Activated CD4-positive, alpha-beta memory T cell treated with anti-CD3 and anti-CD28 coated beads for 36 hours (primary cell): ENCODE measurements at regions not wholly inside any gene's neighbourhood (a gene's known extent, or its start where the extent isn't known, plus 50 kb on each side); places are given as distances from the start of the nearest gene placed in this dataset.

ENCODE experiments used
- CTCF ChIA-PET: fragments of 350-600 bp; sonication (Branson Sonifier 250); formaldehyde crosslinking; loops from one replicate; lab custom pipeline; 2021; ENCODE audit warnings: antibody characterized with exemption, inconsistent platforms; lab: Charles Lee
- POLR2A ChIA-PET: fragments of 350-600 bp; sonication (Branson Sonifier 250); formaldehyde crosslinking; loops from one replicate; lab custom pipeline; 2021; ENCODE audit warnings: antibody characterized with exemption; lab: Charles Lee
- DNase-seq: peaks from one replicate; pipeline ENCODE4 v3.0.0-alpha.2; 2020
- H3K27ac Mint-ChIP-seq: one replicate; pipeline ENCODE4 v1.8.0; 2021; ENCODE audit warnings: mixed read lengths
- H3K27me3 Mint-ChIP-seq: one replicate; pipeline ENCODE4 v1.8.0; 2021; ENCODE audit warnings: mixed read lengths
- H3K36me3 Mint-ChIP-seq: one replicate; pipeline ENCODE4 v1.8.0; 2021; ENCODE audit warnings: mixed read lengths
- H3K4me1 Mint-ChIP-seq: one replicate; pipeline ENCODE4 v1.8.0; 2021; ENCODE audit warnings: low read depth, mixed read lengths
- H3K4me3 Mint-ChIP-seq: one replicate; pipeline ENCODE4 v1.8.0; 2021; ENCODE audit warnings: mild to moderate bottlenecking, mixed read lengths
- H3K9me3 Mint-ChIP-seq: one replicate; pipeline ENCODE4 v1.8.0; 2021; ENCODE audit warnings: mixed read lengths
- intact Hi-C: fragments of 100-400 bp; cut with micrococcal nuclease; formaldehyde crosslinking; loops from one replicate; pipeline ENCODE4 v1.15.1; 2023

DNA sequence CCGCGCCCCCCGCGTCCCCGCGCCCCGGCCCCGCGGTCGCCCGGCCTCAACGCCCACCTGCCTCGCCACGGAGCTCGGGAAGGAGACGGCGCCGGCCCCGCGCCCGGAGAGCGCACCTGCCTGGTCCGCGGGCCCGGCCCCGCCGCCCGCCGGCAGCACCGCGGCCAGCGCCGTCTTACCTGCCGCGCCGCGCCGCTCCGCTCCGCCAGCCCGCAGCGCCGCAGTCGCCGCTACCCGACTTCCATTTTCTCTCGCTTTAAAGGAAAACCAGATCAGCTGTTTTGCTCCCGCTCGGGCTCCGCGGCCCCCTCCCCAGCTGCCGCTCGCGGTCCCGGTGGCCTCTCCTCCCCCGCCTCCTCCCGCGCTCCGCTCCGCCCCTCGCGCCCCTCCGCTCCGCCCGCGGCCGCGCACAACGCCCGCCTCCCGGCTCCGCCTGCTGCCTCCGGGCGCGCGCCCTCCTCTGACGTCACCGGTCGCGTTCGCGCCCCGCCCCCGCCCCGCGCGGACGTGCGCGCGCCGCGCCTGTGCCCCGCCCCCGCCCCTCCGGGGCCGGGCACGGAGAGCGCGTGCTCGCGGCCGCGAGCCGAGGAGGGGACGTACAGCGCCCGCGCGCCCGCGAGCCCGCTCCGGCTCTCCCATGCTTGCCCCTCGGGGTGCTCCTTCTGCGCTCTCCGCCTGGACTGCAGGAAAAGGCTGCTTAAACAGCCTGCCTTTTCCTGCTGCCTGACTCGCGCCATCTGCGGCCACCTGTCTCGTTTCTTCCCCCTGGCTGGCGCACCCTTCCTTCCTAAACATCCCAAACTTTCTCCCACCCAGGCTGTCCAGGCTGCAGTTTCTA is 159.8 kb upstream of the CHRNA7 start, which contains the start of gene OTUD7A:
OTUD7A (minus strand) TSS at position 346 of the 838 bp plus-strand sequence.
- Mint-ChIP-seq H3K4me1 (peaks cover 9% of the 10 kb centered on the region), H3K27me3 (peaks cover 6% of the 10 kb centered on the region), H3K36me3 (no peaks in the 10 kb centered on the region), H3K9me3 (no peaks in the 10 kb centered on the region), H3K4me3 (peak within 1 kb of the TSS; percentile 88), H3K27ac (peak within 1 kb of the TSS; percentile 61)
- peak; percentile 84 for DNase-seq
- ChIA-PET CTCF (no interaction called here), POLR2A (interaction anchor here (0.9 kb wide), 1 partner anchor 47 kb away, joined by 3 read pairs; no protein-coding TSS in a partner anchor)
- intact Hi-C loops: loop anchor here (5.0 kb wide), 1 partner anchor 107 kb away; no protein-coding TSS in a partner anchor

DNA sequence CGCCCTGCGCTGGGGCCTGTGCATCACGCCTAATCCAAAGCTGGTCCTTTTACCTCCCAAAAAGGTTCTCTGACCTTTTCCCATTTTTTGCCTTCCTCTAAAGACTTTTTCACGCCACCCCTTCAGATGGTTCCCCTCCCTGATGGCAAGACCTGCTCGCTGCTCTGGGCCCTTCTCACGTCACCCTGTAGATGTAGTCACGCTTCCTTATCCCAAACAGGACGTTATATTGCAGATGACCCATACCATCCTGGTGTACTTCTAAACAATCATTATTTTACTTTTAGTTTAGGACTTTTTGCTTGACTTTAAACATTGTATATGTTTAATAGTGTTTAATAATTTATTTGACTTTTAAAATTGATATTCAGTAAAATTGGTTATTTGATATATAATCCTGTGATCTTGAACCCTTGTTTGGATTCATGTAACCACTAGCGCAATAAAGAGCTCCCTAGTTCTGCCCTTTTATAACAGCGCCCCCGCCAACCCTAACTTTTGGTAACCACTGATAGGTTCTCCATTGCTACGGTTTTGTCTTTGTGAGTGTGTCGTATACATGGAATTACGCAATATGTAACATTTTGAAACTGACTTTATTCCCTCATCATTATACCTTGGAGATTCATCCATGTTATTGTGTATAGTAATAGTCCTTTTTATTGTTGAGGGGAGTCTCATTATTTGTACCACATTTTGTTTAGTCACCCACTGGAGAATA is 159.0 kb upstream of the CHRNA7 start:
- H3K4me1 Mint-ChIP-seq: peaks cover 9% of the 10 kb centered on the region
- peak; percentile 25 for DNase-seq
- intact Hi-C loops: loop anchor here (5.0 kb wide), 1 partner anchor 106 kb away; no protein-coding TSS in a partner anchor
- peak overlapping the region; percentile 88 for H3K4me3 Mint-ChIP-seq
- H3K36me3 Mint-ChIP-seq: no peaks in the 10 kb centered on the region
- peaks cover 6% of the 10 kb centered on the region for H3K27me3 Mint-ChIP-seq
- ChIA-PET POLR2A (no interaction called here), CTCF (no interaction called here)
- peak overlapping the region; percentile 61 for H3K27ac Mint-ChIP-seq
- no peaks in the 10 kb centered on the region for H3K9me3 Mint-ChIP-seq

DNA sequence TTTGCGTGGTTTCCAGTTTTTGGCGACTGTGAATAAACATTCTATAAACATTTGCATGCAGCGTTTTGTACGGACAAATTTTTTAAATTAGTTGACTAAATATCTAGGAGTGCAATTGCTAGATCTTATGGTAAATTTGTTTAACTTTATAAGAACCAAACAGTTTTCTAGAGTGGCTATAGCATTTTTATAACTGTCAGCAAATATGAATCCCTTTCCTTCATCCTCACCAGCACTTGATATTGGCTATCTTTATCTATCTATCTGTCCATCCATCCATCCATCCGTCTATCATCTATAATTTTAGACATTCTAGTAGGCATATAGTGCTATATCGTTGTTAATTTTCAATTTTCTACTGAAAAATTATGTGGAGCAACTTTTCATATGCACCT is 158.4 kb upstream of the CHRNA7 start:
- ChIA-PET CTCF (no interaction called here), POLR2A (no interaction called here)
- Mint-ChIP-seq H3K36me3 (no peaks in the 10 kb centered on the region), H3K4me3 (no peak overlapping the region), H3K4me1 (peaks cover 9% of the 10 kb centered on the region), H3K9me3 (no peaks in the 10 kb centered on the region), H3K27ac (no peak overlapping the region), H3K27me3 (peaks cover 6% of the 10 kb centered on the region)
- no peak for DNase-seq
- intact Hi-C loops: loop anchor here (5.0 kb wide), 1 partner anchor 105 kb away; no protein-coding TSS in a partner anchor

DNA sequence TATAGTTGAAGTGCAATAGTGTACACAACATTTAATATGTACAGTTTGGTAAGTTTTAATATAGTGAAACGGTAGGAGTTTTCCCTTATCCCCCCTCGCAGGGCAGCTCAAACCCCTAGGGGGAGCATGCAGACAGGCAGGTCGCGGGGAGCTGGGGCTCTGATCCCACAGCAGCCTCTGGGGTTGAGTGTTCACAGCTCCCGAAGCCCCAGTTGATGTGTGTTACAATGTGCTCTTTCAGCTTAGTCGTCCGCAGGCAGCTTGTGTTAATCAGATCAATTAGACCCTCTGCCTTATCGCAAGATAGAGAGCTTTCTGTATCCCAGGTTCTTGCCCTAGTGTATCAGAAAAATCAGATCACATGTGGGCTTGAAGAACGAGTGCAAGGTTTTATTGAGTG is 143.1 kb upstream of the CHRNA7 start:
- POLR2A ChIA-PET: no interaction called here
- CTCF ChIA-PET: no interaction called here
- no peaks in the 10 kb centered on the region for H3K4me1 Mint-ChIP-seq
- intact Hi-C loops: no loop called here
- H3K36me3 Mint-ChIP-seq: no peaks in the 10 kb centered on the region
- no peak overlapping the region for H3K27ac Mint-ChIP-seq
- H3K4me3 Mint-ChIP-seq: no peak overlapping the region
- H3K9me3 Mint-ChIP-seq: no peaks in the 10 kb centered on the region
- peaks cover 16% of the 10 kb centered on the region for H3K27me3 Mint-ChIP-seq
- DNase-seq: no peak

DNA sequence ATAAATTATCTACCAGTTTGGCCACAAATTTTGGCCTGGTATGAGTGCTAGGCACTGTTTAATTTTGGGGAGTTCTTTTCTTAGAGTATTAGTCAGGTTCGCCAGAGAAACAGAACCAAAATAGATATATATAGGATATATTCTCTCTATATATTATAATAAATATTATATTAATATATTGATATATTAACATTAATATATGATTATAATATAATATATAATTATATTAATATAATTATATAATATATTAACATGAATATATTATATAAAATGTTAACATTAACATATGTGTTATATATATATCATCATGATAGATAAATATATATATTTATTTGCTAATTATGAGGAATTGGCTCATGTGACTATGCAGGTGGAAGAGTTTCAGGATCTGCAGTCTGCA is 137.8 kb upstream of the CHRNA7 start:
- no peak for DNase-seq
- Mint-ChIP-seq H3K4me3 (no peak overlapping the region), H3K4me1 (no peaks in the 10 kb centered on the region), H3K27ac (no peak overlapping the region), H3K36me3 (no peaks in the 10 kb centered on the region), H3K9me3 (peaks cover 2% of the 10 kb centered on the region), H3K27me3 (peaks cover 23% of the 10 kb centered on the region)
- ChIA-PET CTCF (interaction anchor here (1.4 kb wide), 1 partner anchor 25 kb away, joined by 3 read pairs; no protein-coding TSS in a partner anchor), POLR2A (no interaction called here)
- intact Hi-C loops: no loop called here

DNA sequence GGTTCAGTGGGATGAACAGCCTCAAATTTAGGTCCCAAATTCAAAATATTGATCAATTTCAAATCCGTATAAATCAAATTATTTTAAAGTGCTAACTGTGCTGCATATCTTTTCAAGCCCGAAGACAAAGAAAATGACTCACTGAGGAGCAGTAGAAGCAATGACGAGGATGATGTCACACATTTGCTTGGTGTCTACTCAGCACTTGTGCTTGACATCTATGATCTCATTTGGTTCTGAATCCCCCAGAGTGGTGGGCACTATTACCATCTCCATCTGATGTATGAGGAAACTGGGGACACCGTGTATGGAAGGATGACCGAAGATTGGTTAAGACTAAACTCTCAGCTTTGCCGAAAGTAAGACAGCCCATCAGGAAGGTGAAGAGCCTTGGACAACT is 136.5 kb upstream of the CHRNA7 start:
- ChIA-PET POLR2A (no interaction called here), CTCF (interaction anchor here (1.4 kb wide), 1 partner anchor 26 kb away, joined by 3 read pairs; no protein-coding TSS in a partner anchor)
- Mint-ChIP-seq H3K4me3 (no peak overlapping the region), H3K9me3 (peaks cover 6% of the 10 kb centered on the region), H3K27ac (no peak overlapping the region), H3K4me1 (no peaks in the 10 kb centered on the region), H3K36me3 (peaks cover 3% of the 10 kb centered on the region), H3K27me3 (peaks cover 16% of the 10 kb centered on the region)
- intact Hi-C loops: no loop called here
- DNase-seq: no peak

DNA sequence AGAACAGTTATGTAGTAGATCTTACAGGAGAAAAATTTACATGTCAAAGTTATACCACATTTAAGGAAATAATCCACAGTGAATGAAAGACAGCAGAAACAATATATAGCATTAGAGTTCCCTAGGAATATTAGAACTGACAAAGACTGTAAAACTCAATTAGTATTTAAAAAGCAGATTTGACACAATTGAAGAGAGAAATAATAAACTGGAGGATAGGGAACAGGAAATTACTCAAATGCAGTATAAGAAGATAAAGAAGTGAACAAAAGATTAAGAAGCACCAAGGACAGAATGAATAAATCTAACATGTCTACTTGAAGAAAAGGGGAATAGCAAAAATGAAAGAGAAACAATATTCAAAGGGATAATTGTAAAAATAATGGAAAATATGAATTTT is 132.6 kb upstream of the CHRNA7 start:
- no peak for DNase-seq
- CTCF ChIA-PET: no interaction called here
- Mint-ChIP-seq H3K27me3 (peaks cover 5% of the 10 kb centered on the region), H3K27ac (no peak overlapping the region), H3K9me3 (peaks cover 9% of the 10 kb centered on the region), H3K4me3 (no peak overlapping the region), H3K36me3 (peaks cover 3% of the 10 kb centered on the region), H3K4me1 (no peaks in the 10 kb centered on the region)
- POLR2A ChIA-PET: no interaction called here
- intact Hi-C loops: no loop called here

DNA sequence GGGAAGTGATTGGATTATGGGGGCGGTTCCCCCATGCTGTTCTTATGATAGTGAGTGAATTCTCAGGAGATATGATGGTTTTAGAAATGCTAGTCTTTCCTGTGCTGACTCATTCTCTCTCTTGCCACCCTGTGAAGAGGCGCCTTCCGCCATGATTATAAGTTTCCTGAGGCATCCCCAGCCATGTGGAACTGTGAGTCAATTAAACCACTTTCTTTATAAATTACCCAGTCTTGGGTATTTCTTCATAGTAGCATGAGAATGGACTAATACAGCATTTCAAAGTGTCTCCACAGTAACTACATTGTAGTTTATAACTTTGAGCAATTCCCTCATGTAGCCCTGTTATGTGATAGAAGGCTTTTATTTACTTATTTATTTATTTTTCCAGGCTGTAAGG is 128.8 kb upstream of the CHRNA7 start:
- Mint-ChIP-seq H3K36me3 (peaks cover 3% of the 10 kb centered on the region), H3K9me3 (peaks cover 9% of the 10 kb centered on the region), H3K27me3 (peaks cover 14% of the 10 kb centered on the region), H3K27ac (no peak overlapping the region), H3K4me3 (no peak overlapping the region), H3K4me1 (no peaks in the 10 kb centered on the region)
- ChIA-PET POLR2A (no interaction called here), CTCF (no interaction called here)
- no peak for DNase-seq
- intact Hi-C loops: no loop called here

DNA sequence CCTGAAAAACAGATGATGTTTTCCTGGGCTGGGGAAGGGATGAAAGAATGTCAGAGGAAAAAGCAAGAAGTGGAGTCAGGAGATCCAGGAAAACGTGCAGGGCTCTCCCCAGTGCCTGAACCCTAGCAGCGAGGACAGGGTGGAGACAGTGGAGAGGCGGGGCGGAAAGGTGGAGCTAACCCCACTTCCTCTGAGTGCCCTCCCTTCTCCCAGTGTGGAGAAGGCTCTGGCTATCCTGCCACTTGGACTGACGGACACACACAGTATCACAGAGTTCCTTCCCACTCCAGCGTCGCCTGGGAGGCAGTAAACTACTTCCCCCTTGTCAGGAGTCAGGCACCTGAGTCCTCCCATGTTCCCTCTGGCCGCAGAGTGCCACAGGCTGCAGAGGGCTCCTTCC is 125.3 kb upstream of the CHRNA7 start:
- CTCF ChIA-PET: no interaction called here
- H3K27ac Mint-ChIP-seq: no peak overlapping the region
- peaks cover 14% of the 10 kb centered on the region for H3K27me3 Mint-ChIP-seq
- H3K4me1 Mint-ChIP-seq: no peaks in the 10 kb centered on the region
- H3K4me3 Mint-ChIP-seq: no peak overlapping the region
- H3K36me3 Mint-ChIP-seq: no peaks in the 10 kb centered on the region
- intact Hi-C loops: no loop called here
- H3K9me3 Mint-ChIP-seq: no peaks in the 10 kb centered on the region
- DNase-seq: no peak
- POLR2A ChIA-PET: no interaction called here

DNA sequence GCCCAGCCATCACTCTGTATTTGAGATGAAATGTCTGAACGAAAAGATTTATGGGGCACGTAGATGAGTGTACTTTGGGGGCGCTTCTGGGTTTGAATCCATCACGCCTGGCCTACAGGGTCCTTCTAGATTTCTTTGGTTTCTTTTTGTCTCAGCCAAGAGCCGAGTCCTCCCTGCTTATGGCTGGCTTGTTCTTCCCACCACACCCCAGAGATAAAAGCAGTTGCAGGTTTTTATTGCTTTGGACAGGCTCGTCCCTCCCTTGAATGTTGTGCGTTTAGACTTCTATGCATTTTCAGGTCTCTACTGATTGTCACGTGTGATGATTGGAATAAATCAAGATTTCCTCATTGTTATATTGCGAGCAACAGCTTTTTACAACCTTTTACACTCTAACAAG is 104.8 kb upstream of the CHRNA7 start:
- no peaks in the 10 kb centered on the region for H3K36me3 Mint-ChIP-seq
- intact Hi-C loops: no loop called here
- peaks cover 4% of the 10 kb centered on the region for H3K9me3 Mint-ChIP-seq
- POLR2A ChIA-PET: no interaction called here
- H3K27ac Mint-ChIP-seq: no peak overlapping the region
- H3K4me3 Mint-ChIP-seq: no peak overlapping the region
- DNase-seq: no peak
- H3K4me1 Mint-ChIP-seq: no peaks in the 10 kb centered on the region
- CTCF ChIA-PET: no interaction called here
- peaks cover 5% of the 10 kb centered on the region for H3K27me3 Mint-ChIP-seq

DNA sequence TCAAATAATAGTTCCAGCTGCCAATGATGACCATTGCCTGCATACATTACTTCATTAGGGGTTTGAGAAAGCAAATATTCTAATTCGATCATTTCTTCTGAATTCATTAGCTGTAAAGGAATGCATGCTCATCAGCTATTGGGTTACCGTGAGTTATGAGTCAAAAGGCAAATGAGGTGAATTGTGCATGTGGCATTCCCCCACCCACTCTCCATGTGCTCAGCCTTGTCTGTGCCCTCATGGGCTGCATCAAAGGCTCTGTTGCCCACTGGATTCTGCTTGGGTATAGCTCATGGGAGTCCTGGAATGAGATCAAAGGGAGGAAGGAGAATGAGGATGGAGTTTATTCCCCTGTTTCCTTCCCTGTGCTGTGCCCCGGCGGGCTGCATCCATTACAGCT is 99.3 kb upstream of the CHRNA7 start:
- Mint-ChIP-seq H3K4me1 (peaks cover 10% of the 10 kb centered on the region), H3K36me3 (no peaks in the 10 kb centered on the region), H3K27ac (no peak overlapping the region), H3K4me3 (no peak overlapping the region), H3K27me3 (peaks cover 17% of the 10 kb centered on the region), H3K9me3 (no peaks in the 10 kb centered on the region)
- intact Hi-C loops: no loop called here
- ChIA-PET CTCF (interaction anchor here (1.6 kb wide), 1 partner anchor 47 kb away, joined by 5 read pairs; no protein-coding TSS in a partner anchor), POLR2A (no interaction called here)
- DNase-seq: peak; percentile 53

DNA sequence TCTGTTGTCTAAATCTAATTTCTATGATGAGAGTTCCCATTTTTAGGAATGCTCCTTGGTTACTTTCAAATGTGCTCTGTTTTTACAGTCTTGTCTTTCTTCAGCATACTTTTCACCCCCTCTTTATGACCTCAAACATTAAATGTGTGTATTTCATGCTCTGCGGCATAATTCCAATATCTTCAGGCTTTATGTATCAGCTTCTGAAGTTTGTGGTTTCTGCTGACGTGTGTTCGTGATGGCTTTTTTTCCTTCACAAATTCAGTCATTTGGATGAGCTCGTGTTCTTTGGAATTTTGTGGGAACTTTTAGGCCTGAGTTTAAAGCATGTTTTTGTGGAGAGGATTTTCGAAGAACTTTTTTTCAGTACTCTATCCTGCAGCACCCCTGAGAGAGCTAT is 97.7 kb upstream of the CHRNA7 start:
- H3K36me3 Mint-ChIP-seq: no peaks in the 10 kb centered on the region
- H3K4me1 Mint-ChIP-seq: peaks cover 10% of the 10 kb centered on the region
- CTCF ChIA-PET: no interaction called here
- H3K27me3 Mint-ChIP-seq: peaks cover 18% of the 10 kb centered on the region
- no peaks in the 10 kb centered on the region for H3K9me3 Mint-ChIP-seq
- no peak overlapping the region for H3K27ac Mint-ChIP-seq
- POLR2A ChIA-PET: no interaction called here
- intact Hi-C loops: no loop called here
- DNase-seq: no peak
- H3K4me3 Mint-ChIP-seq: no peak overlapping the region
